ENCODE measurements at regions not wholly inside any gene's neighbourhood (a gene's known extent, or its start where the extent isn't known, plus 50 kb on each side); places are given as distances from the start of the nearest gene placed in this dataset.
"Not testable (repeated sequence)": the region's sequence is repeated elsewhere in the genome, so short reads cannot be mapped to it uniquely, and the experiment has no call there.

- no peak for DNase-seq
These were observed 289.9 kb upstream of the KITLG start for GRCh38 chr12:88870000-88870737.

- no peak for DNase-seq
These were observed 287.8 kb upstream of the KITLG start for GRCh38 chr12:88868050-88868449.

GRCh38 chr12:88867510-88867909, 287.2 kb upstream of the KITLG start:
- no peak for DNase-seq

GRCh38 chr12:88866881-88867280, 286.6 kb upstream of the KITLG start:
- DNase-seq: no peak

GRCh38 chr12:88865537-88865936, 285.3 kb upstream of the KITLG start:
- no peak for DNase-seq

- no peak for DNase-seq
These were observed 280.6 kb upstream of the KITLG start for GRCh38 chr12:88860851-88861250.

GRCh38 chr12:88856201-88856600, 275.9 kb upstream of the KITLG start:
- DNase-seq: no peak

- DNase-seq: no peak
These were observed 275.0 kb upstream of the KITLG start for GRCh38 chr12:88855301-88855700.

- no peak for DNase-seq
These were observed 274.0 kb upstream of the KITLG start for GRCh38 chr12:88854260-88854659.

- not testable (repeated sequence) for DNase-seq
These were observed 267.0 kb upstream of the KITLG start for GRCh38 chr12:88847246-88847645.

GRCh38 chr12:88844426-88844825, 264.2 kb upstream of the KITLG start:
- no peak for DNase-seq

- DNase-seq: no peak
These were observed 262.0 kb upstream of the KITLG start for GRCh38 chr12:88842314-88842713.

GRCh38 chr12:88839486-88839885, 259.2 kb upstream of the KITLG start:
- DNase-seq: no peak

- no peak for DNase-seq
These were observed 255.9 kb upstream of the KITLG start for GRCh38 chr12:88836156-88836555.

- DNase-seq: no peak
These were observed 254.0 kb upstream of the KITLG start for GRCh38 chr12:88834226-88834625.

- DNase-seq: no peak
These were observed 253.4 kb upstream of the KITLG start for GRCh38 chr12:88833641-88834116.

- DNase-seq: not testable (repeated sequence)
These were observed 248.3 kb upstream of the KITLG start for GRCh38 chr12:88828537-88828936.

- DNase-seq: no peak
These were observed 239.7 kb upstream of the KITLG start for GRCh38 chr12:88820012-88820411.

GRCh38 chr12:88816201-88816600, 235.9 kb upstream of the KITLG start:
- DNase-seq: peak; percentile 11

- DNase-seq: no peak
These were observed 234.5 kb upstream of the KITLG start for GRCh38 chr12:88814779-88815178.

GRCh38 chr12:88812610-88813009, 232.3 kb upstream of the KITLG start:
- no peak for DNase-seq

GRCh38 chr12:88810806-88811205, 230.5 kb upstream of the KITLG start:
- DNase-seq: no peak

- DNase-seq: not testable (repeated sequence)
These were observed 229.6 kb upstream of the KITLG start for GRCh38 chr12:88809841-88810240.

GRCh38 chr12:88805692-88806091, 225.4 kb upstream of the KITLG start:
- no peak for DNase-seq

- DNase-seq: no peak
These were observed 225.0 kb upstream of the KITLG start for GRCh38 chr12:88805286-88805685.
